Liver (tissue), 3 donors: ENCODE measurements at regions not wholly inside any gene's neighbourhood (a gene's known extent, or its start where the extent isn't known, plus 50 kb on each side); places are given as distances from the start of the nearest gene placed in this dataset.

Experiments used
- CTCF ChIP-seq: fragments of 150-350 bp; IDR thresholded peaks from 2 replicates; pipeline ENCODE4 v1.5.1; 2017; ENCODE audit warnings: improper control_type of control experiment, low read depth, low read length; ENCODE audit not compliant: missing input control
- EGR1 ChIP-seq, 2 donors: IDR thresholded peaks; 2 replicates each; pipeline ENCODE4 v1.6.1; 2016 to 2018; ENCODE audit warnings: antibody characterized with exemption in 2 of 2, low read depth in 2 of 2
- GABPA ChIP-seq, 2 donors: IDR thresholded peaks in 1 of 2; conservative IDR thresholded peaks in 1 of 2; 2 replicates each; pipeline ENCODE4 v1.6.1; 2016; ENCODE audit warnings: antibody characterized with exemption in 2 of 2, mild to moderate bottlenecking in 1 of 2, moderate library complexity in 1 of 2
- JUND ChIP-seq, 2 donors: IDR thresholded peaks; 2 replicates each; pipeline ENCODE4 v1.6.1; 2016; ENCODE audit warnings: antibody characterized with exemption in 2 of 2
- MAX ChIP-seq: IDR thresholded peaks from 2 replicates; pipeline ENCODE4 v1.6.1; 2016; ENCODE audit warnings: antibody characterized with exemption
- RAD21 ChIP-seq, 2 donors: IDR thresholded peaks; 2 replicates each; pipeline ENCODE4 v1.6.1; 2016; ENCODE audit warnings: antibody characterized with exemption in 2 of 2, mild to moderate bottlenecking in 2 of 2
- REST ChIP-seq: IDR thresholded peaks from 2 replicates; pipeline ENCODE4 v1.6.1; 2016; ENCODE audit warnings: antibody characterized with exemption, mild to moderate bottlenecking
- SP1 ChIP-seq: IDR thresholded peaks from 2 replicates; pipeline ENCODE4 v1.6.1; 2018; ENCODE audit warnings: antibody characterized with exemption, mild to moderate bottlenecking
- TAF1 ChIP-seq: conservative IDR thresholded peaks from 2 replicates; pipeline ENCODE4 v1.6.1; 2016; ENCODE audit warnings: antibody characterized with exemption, mild to moderate bottlenecking
- YY1 ChIP-seq: IDR thresholded peaks from 2 replicates; pipeline ENCODE4 v1.6.1; 2016; ENCODE audit warnings: antibody characterized with exemption, mild to moderate bottlenecking
- donor health status: healthy.
- donor health status: healthy.

GRCh38 chr4:184913356-184914143 is 87.8 kb upstream of the ACSL1 start:
- TF ChIP-seq CTCF (no peak), GABPA (IDR thresholded peaks at IDR 0.05 in 1 of 2, conservative IDR thresholded peaks at IDR 0.05 in 1 of 2) (no peak), MAX (no peak), REST (no peak), TAF1 (no peak), SP1 (peak; percentile 8), EGR1 (IDR thresholded peaks at IDR 0.05; ENCODE audit: low read depth in 2 of 2) (no peak), YY1 (no peak), RAD21 (IDR thresholded peaks at IDR 0.05) (peak in 1 of 2 donors; percentile 10), JUND (IDR thresholded peaks at IDR 0.05) (no peak)
